IMR-90 (cell line): ENCODE measurements at regions not wholly inside any gene's neighbourhood (a gene's known extent, or its start where the extent isn't known, plus 50 kb on each side); places are given as distances from the start of the nearest gene placed in this dataset.

Experiments
- ATAC-seq: fragments of 200-7000 bp; cut with Tn5 transposase; 2 replicates; pipeline ENCODE4 v1.9.1; 2020; ENCODE audit warnings: low read depth, mild to moderate bottlenecking, moderate library complexity
- BruUV-seq: library from RNA; stranded (reverse); fragments of 400-500 nt; replicated peaks from 2 replicates; lab custom pipeline; 2021; lab: Mats Ljungman, UMichigan
- CTCF ChIA-PET: fragments of 300-600 bp; formaldehyde crosslinking; extraction: SDS; loops from one replicate; lab custom pipeline; 2021; ENCODE audit warnings: antibody characterized with exemption; lab: Yijun Ruan, JAX
- POLR2A ChIA-PET: fragments of 300-600 bp; sonication (Branson Sonifier 250); formaldehyde crosslinking; loops from one replicate; lab custom pipeline; 2022; ENCODE audit warnings: antibody characterized with exemption; ENCODE audit not compliant: unreplicated experiment; lab: Charles Lee
- DNase-seq: peaks from one replicate; pipeline ENCODE4 v3.0.0; 2013
- H2AFZ ChIP-seq: replicated peaks from 2 replicates; pipeline ENCODE3; 2013; ENCODE audit warnings: low read length, mild to moderate bottlenecking; ENCODE audit not compliant: poor library complexity
- H2AK5ac ChIP-seq: 2 replicates; pipeline ENCODE4 v1.6.1; 2013; ENCODE audit warnings: low read depth, low read length, inconsistent platforms
- H2AK9ac ChIP-seq: replicated peaks from 2 replicates; pipeline ENCODE3; 2013; ENCODE audit warnings: mild to moderate bottlenecking, low read depth, low read length, moderate library complexity; ENCODE audit not compliant: poor library complexity
- H2BK120ac ChIP-seq: 2 replicates; pipeline ENCODE4 v1.6.1; 2013; ENCODE audit warnings: low read depth, low read length, inconsistent platforms
- H2BK15ac ChIP-seq: 3 replicates; pipeline ENCODE4 v1.6.1; 2013; ENCODE audit warnings: low read depth, low read length, inconsistent platforms
- H2BK20ac ChIP-seq: 2 replicates; pipeline ENCODE4 v1.6.1; 2013; ENCODE audit warnings: low read depth, mild to moderate bottlenecking, inconsistent platforms, low read length, moderate library complexity
- H2BK5ac ChIP-seq: 2 replicates; pipeline ENCODE4 v1.6.1; 2013; ENCODE audit warnings: mild to moderate bottlenecking, low read depth, low read length, inconsistent platforms; ENCODE audit not compliant: poor library complexity, severe bottlenecking
- H3K14ac ChIP-seq: replicated peaks from 2 replicates; pipeline ENCODE4 v1.6.1; 2013; ENCODE audit warnings: low read depth, low read length, inconsistent platforms
- H3K18ac ChIP-seq: 2 replicates; pipeline ENCODE4 v1.6.1; 2013; ENCODE audit warnings: low read depth, low read length, control low read depth
- H3K23ac ChIP-seq: 2 replicates; pipeline ENCODE4 v1.6.1; 2013; ENCODE audit warnings: low read depth, low read length, inconsistent platforms
- H3K27ac ChIP-seq: 2 replicates; pipeline ENCODE4 v1.5.1; 2013; ENCODE audit warnings: mild to moderate bottlenecking, control low read depth, low read length; ENCODE audit not compliant: insufficient read depth
- H3K27me3 ChIP-seq: 2 replicates; pipeline ENCODE4 v1.6.1; 2013; ENCODE audit warnings: low read length; ENCODE audit not compliant: control insufficient read depth, insufficient read depth
- H3K36me3 ChIP-seq: 2 replicates; pipeline ENCODE4 v1.6.1; 2013; ENCODE audit warnings: low read length, mixed read lengths; ENCODE audit not compliant: control insufficient read depth, insufficient read depth
- H3K4ac ChIP-seq: 2 replicates; pipeline ENCODE4 v1.6.1; 2013; ENCODE audit warnings: low read depth, low read length, inconsistent platforms
- H3K4me1 ChIP-seq: 2 replicates; pipeline ENCODE4 v1.6.1; 2013; ENCODE audit warnings: low read length, mixed read lengths; ENCODE audit not compliant: control insufficient read depth, insufficient read depth
- H3K4me2 ChIP-seq: 2 replicates; pipeline ENCODE4 v1.6.1; 2013; ENCODE audit warnings: low read depth, mild to moderate bottlenecking, control low read depth, low read length, moderate library complexity
- H3K4me3 ChIP-seq: 2 replicates; pipeline ENCODE4 v1.5.1; 2013; ENCODE audit warnings: low read depth, mild to moderate bottlenecking, control low read depth, low read length, moderate library complexity; ENCODE audit not compliant: insufficient read depth
- H3K56ac ChIP-seq: 2 replicates; pipeline ENCODE4 v1.6.1; 2013; ENCODE audit warnings: low read length, inconsistent platforms; ENCODE audit not compliant: insufficient read depth; ENCODE audit errors: extremely low read depth
- H3K79me1 ChIP-seq, 2 experiments: 2 replicates each; pipeline ENCODE4 v1.6.1; 2013; ENCODE audit warnings: low read length in 2 of 2, inconsistent platforms in 1 of 2, low read depth in 1 of 2
- H3K9ac ChIP-seq: 2 replicates; pipeline ENCODE4 v1.6.1; 2013; ENCODE audit warnings: low read depth, low read length, control low read depth
- H3K9me1 ChIP-seq: 2 replicates; pipeline ENCODE4 v1.6.1; 2013; ENCODE audit warnings: low read length, inconsistent platforms; ENCODE audit not compliant: insufficient read depth
- H3K9me3 ChIP-seq: 2 replicates; pipeline ENCODE4 v1.6.1; 2013; ENCODE audit warnings: low read length; ENCODE audit not compliant: control insufficient read depth, insufficient read depth
- H4K20me1 ChIP-seq: 2 replicates; pipeline ENCODE4 v1.6.1; 2013; ENCODE audit warnings: low read length, inconsistent platforms; ENCODE audit not compliant: insufficient read depth
- H4K5ac ChIP-seq: 2 replicates; pipeline ENCODE4 v1.6.1; 2013; ENCODE audit warnings: mild to moderate bottlenecking, low read depth, low read length, control low read depth
- H4K8ac ChIP-seq, 2 experiments: 2 replicates each; pipeline ENCODE4 v1.6.1; 2013; ENCODE audit warnings: low read depth in 2 of 2, low read length in 2 of 2, control low read depth in 1 of 2, inconsistent platforms in 1 of 2
- H4K91ac ChIP-seq: 2 replicates; pipeline ENCODE4 v1.6.1; 2013; ENCODE audit warnings: low read depth, low read length, inconsistent platforms; ENCODE audit not compliant: insufficient read depth
- CEBPB ChIP-seq: IDR thresholded peaks from 2 replicates; pipeline ENCODE4 v1.6.1; 2012; ENCODE audit warnings: low read depth, low read length, improper control_type of control experiment
- CTCF ChIP-seq: conservative IDR thresholded peaks from 2 replicates; pipeline ENCODE4 v1.5.1; 2012; ENCODE audit warnings: mild to moderate bottlenecking, low read depth, low read length, improper control_type of control experiment
- RAD21 ChIP-seq: IDR thresholded peaks from 2 replicates; pipeline ENCODE4 v1.6.1; 2012; ENCODE audit warnings: low read length, improper control_type of control experiment
- SMC3 ChIP-seq: fragments of 150-350 bp; IDR thresholded peaks from 2 replicates; pipeline ENCODE4 v1.6.1; 2016; ENCODE audit warnings: low read depth, mild to moderate bottlenecking, antibody characterized with exemption, low read length, moderate library complexity
- WGBS, 2 experiments: methylation state at CpG; one replicate each; pipeline versions ENCODE4 v1.1.5 to v1.1.7; 2013; ENCODE audit warnings: missing lambda C conversion rate in 2 of 2; ENCODE audit not compliant: insufficient read length in 1 of 2; ENCODE audit errors: extremely low coverage in 2 of 2; 5-methylcytosine and 5-hydroxymethylcytosine counted together
- dilution Hi-C: fragments of 300-500 bp; cut with HindIII; formaldehyde crosslinking; loops from one replicate; pipeline ENCODE4 v1.14.3; 2018; ENCODE audit warnings: low sequenced_read_pairs; ENCODE audit not compliant: unreplicated experiment
- in situ Hi-C: fragments of 300-500 bp; cut with MboI; formaldehyde crosslinking; loops from 3 replicates; pipeline ENCODE4 v1.14.3; 2019; ENCODE audit warnings: low sequenced_read_pairs, inconsistent platforms, mixed read lengths
- intact Hi-C: fragments of 100-400 bp; cut with micrococcal nuclease; formaldehyde crosslinking; loops from 2 replicates; pipeline ENCODE4 v1.10.0; 2022

GRCh38 chr15:26095710-26096330 is 232.7 kb upstream of the ATP10A start:
- 50% methylated on average over 16 of the region's 24 CpGs; no CpG with 5 or more reads in 1 of the 2 experiments for WGBS, 2 experiments
- H3K14ac ChIP-seq = no peak overlapping the region
- H2AK9ac ChIP-seq = no peak overlapping the region
- H3K23ac ChIP-seq = no peak overlapping the region
- no peak for ATAC-seq
- no peak overlapping the region for H2BK5ac ChIP-seq
- H3K4ac ChIP-seq = no peak overlapping the region
- H2AK5ac ChIP-seq = no peak overlapping the region
- dilution Hi-C loops (no loop called here), intact Hi-C loops (loop anchor here (2.0 kb wide), 1 partner anchor 587 kb away; no protein-coding TSS in a partner anchor), in situ Hi-C loops (no loop called here)
- no peaks in the 10 kb centered on the region for H3K4me1 ChIP-seq
- DNase-seq = no peak
- no peak overlapping the region for H2AFZ ChIP-seq
- H2BK120ac ChIP-seq = no peak overlapping the region
- H2BK20ac ChIP-seq = no peak overlapping the region
- ChIA-PET CTCF (interaction anchor here (1.1 kb wide), 1 partner anchor 13 kb away, joined by 4 read pairs; no protein-coding TSS in a partner anchor), POLR2A (no interaction called here)
- TF ChIP-seq CEBPB (no peak), CTCF (0 out of 2 replicates have a peak, but pooled peaks have one; percentile 23), SMC3 (0 out of 2 replicates have a peak, but pooled peaks have one; percentile 25), RAD21 (peak; percentile 14; the same call in 1 of the 2 replicates)
- no peak overlapping the region for H3K18ac ChIP-seq
- H4K20me1 ChIP-seq = no peaks in the 10 kb centered on the region
- no peak overlapping the region for H3K27ac ChIP-seq
- no peak overlapping the region for H4K8ac ChIP-seq
- no peaks in the 10 kb centered on the region for H3K9me1 ChIP-seq
- H4K91ac ChIP-seq = no peak overlapping the region
- no peak overlapping the region for H4K5ac ChIP-seq
- no peak overlapping the region for H3K4me3 ChIP-seq
- H3K9ac ChIP-seq = no peak overlapping the region
- no peak overlapping the region for H3K4me2 ChIP-seq
- no peak overlapping the region for H3K56ac ChIP-seq
- H3K27me3 ChIP-seq = no peaks in the 10 kb centered on the region
- no peaks in the 10 kb centered on the region for H3K79me1 ChIP-seq
- no peak overlapping the region for H2BK15ac ChIP-seq
- BruUV-seq = no TSS peak
- no peaks in the 10 kb centered on the region for H3K36me3 ChIP-seq
- no peaks in the 10 kb centered on the region for H3K9me3 ChIP-seq
